ENCODE measurements at regions not wholly inside any gene's neighbourhood (a gene's known extent, or its start where the extent isn't known, plus 50 kb on each side); places are given as distances from the start of the nearest gene placed in this dataset.

GRCh38 chr14:23694949-23695663 is 58.9 kb downstream of the DHRS2 start:
- TF ChIP-seq CTCF (IDR thresholded peaks at IDR 0.05) = no peak
- no peak for TF ChIP-seq ZFX (IDR thresholded peaks at IDR 0.05; ENCODE audit: borderline replicate concordance)

Measured in 22Rv1 (cell line).